Transverse colon (tissue), 4 donors: ENCODE measurements at regions not wholly inside any gene's neighbourhood (a gene's known extent, or its start where the extent isn't known, plus 50 kb on each side); places are given as distances from the start of the nearest gene placed in this dataset.
A peak's percentile ranks its signal among the peaks of the same experiment; 100 is the strongest.

ENCODE experiments used
- DNase-seq: peaks from one replicate; pipeline ENCODE4 v3.0.0-alpha.2; 2019
- H3K27ac ChIP-seq, 4 donors: fragments of 200-600 bp; sonication (generic); 2 replicates each; pipeline ENCODE4 v1.5.1; 2016 to 2018; ENCODE audit warnings: inconsistent platforms in 4 of 4
- H3K27me3 ChIP-seq: fragments of 200-600 bp; sonication (generic); 2 replicates; pipeline ENCODE4 v1.5.1; 2017; ENCODE audit warnings: inconsistent platforms
- H3K36me3 ChIP-seq, 4 donors: fragments of 200-600 bp; sonication (generic); 2 replicates each; pipeline ENCODE4 v1.5.1; 2017 to 2019; ENCODE audit warnings: inconsistent platforms in 4 of 4
- H3K4me1 ChIP-seq, 4 donors: fragments of 200-600 bp; sonication (generic); 2 replicates each; pipeline ENCODE4 v1.5.1; 2017 to 2020; ENCODE audit warnings: inconsistent platforms in 4 of 4
- H3K4me3 ChIP-seq, 4 donors: fragments of 200-600 bp; sonication (generic); 1 replicate in 1 of 4; 2 replicates in 3 of 4; pipeline versions ENCODE4 v1.5.1 to v1.6.1; 2017 to 2019; ENCODE audit warnings: inconsistent platforms in 4 of 4
- H3K9me3 ChIP-seq, 2 donors: fragments of 200-600 bp; sonication (generic); 2 replicates each; pipeline ENCODE4 v1.5.1; 2017 to 2019; ENCODE audit warnings: inconsistent platforms in 2 of 2
- EP300 ChIP-seq: sonication (generic); formaldehyde crosslinking; IDR thresholded peaks from one replicate; pipeline ENCODE4 v1.6.1; 2017; ENCODE audit warnings: antibody characterized with exemption, low read depth
- POLR2A ChIP-seq: fragments of 450-650 bp; IDR thresholded peaks from one replicate; pipeline ENCODE4 v1.6.1; 2016; ENCODE audit warnings: antibody characterized with exemption, mild to moderate bottlenecking, moderate library complexity
- POLR2AphosphoS5 ChIP-seq, 3 donors: sonication (generic); formaldehyde crosslinking; IDR thresholded peaks; one replicate each; pipeline ENCODE4 v1.6.1; 2016; ENCODE audit warnings: antibody characterized with exemption in 3 of 3
- WGBS, 2 donors: methylation state at CpG; one replicate each; pipeline ENCODE4 v1.1.5; 2018; ENCODE audit warnings: low coverage in 1 of 2; 5-methylcytosine and 5-hydroxymethylcytosine counted together
- in situ Hi-C, 4 donors: fragments of 200-750 bp; cut with MboI; loops; one replicate each; pipeline versions ENCODE4 v1.15.0 to v1.15.1; 2017; ENCODE audit warnings: low sequenced_read_pairs in 3 of 4, low pct_ligation_motif_present in 1 of 4, low pct_unique_long_range_greater_than_20kb in 1 of 4
- intact Hi-C: fragments of 100-400 bp; cut with DNase I; formaldehyde crosslinking; loops from one replicate; pipeline ENCODE4 v1.15.1; 2023; ENCODE audit warnings: low total_unique reads
- TF ChIP-seq, protein P1 (sequence below), 5 experiments: fragments of 200-600 bp in 3 of 5; fragments of 450-650 bp in 2 of 5; sonication (generic) in 3 of 5; IDR thresholded peaks; 1 replicate in 2 of 5; 2 replicates in 3 of 5; pipeline ENCODE4 v1.5.1; 2016 to 2017; ENCODE audit warnings: antibody characterized with exemption in 5 of 5, inconsistent platforms in 3 of 5, mild to moderate bottlenecking in 2 of 5, moderate library complexity in 1 of 5

DNA sequence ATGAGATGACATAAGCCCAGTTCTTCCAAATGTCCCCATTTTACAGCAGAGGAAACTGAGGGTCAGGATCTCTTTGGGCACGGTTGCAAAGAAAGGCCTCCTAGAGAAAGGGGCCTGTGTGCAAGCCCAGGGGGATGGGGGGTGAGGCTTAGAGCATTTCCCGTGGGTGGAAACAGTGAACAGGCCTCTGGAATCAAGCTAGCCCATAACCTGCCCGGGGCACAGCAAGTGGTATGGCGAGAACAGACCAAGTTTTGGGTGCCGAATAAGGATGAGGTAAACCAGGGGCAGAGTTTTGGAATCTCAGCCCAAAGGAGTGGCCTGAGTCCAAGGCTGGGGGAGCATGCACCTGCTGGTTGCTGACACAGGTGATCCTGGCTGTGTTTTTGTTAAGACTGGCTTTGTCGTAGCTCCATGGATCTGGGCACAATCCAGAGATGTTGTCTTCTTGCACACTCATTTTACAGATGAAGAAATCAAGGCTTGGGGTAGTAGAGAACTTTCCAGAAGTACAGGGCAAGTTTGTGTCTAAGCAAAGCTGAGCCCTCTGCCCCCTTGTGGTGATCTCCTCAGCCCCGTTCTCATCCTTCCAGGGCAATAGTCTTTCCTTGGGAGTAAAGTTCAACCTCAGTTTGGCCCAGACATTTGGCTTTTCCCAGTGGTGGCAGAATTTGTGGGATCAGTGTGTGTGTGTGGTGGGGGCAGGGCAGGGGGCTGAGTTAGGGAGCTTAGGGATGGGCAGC is 53.5 kb upstream of the MYEOV start:
- H3K4me3 ChIP-seq, result no peak overlapping the region
- intact Hi-C loops, result no loop called here
- no peaks in the 10 kb centered on the region for H3K9me3 ChIP-seq
- TF ChIP-seq EP300 (no peak), POLR2AphosphoS5 (IDR thresholded peaks at IDR 0.05) (no peak)
- TF ChIP-seq, protein P1, sequence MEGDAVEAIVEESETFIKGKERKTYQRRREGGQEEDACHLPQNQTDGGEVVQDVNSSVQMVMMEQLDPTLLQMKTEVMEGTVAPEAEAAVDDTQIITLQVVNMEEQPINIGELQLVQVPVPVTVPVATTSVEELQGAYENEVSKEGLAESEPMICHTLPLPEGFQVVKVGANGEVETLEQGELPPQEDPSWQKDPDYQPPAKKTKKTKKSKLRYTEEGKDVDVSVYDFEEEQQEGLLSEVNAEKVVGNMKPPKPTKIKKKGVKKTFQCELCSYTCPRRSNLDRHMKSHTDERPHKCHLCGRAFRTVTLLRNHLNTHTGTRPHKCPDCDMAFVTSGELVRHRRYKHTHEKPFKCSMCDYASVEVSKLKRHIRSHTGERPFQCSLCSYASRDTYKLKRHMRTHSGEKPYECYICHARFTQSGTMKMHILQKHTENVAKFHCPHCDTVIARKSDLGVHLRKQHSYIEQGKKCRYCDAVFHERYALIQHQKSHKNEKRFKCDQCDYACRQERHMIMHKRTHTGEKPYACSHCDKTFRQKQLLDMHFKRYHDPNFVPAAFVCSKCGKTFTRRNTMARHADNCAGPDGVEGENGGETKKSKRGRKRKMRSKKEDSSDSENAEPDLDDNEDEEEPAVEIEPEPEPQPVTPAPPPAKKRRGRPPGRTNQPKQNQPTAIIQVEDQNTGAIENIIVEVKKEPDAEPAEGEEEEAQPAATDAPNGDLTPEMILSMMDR (IDR thresholded peaks at IDR 0.05), result peak; percentile 18 to 57 (median 48)
- 86% methylated on average over 7 of the region's 7 CpGs; no CpG with 5 or more reads in 1 of the 2 donors for WGBS, 2 donors
- in situ Hi-C loops, result loop anchor here in 1 of 4 donors (25.0 kb wide), 1 partner anchor 103 kb away; no protein-coding TSS in a partner anchor
- DNase-seq, result peak; percentile 60
- H3K4me1 ChIP-seq, result no peaks in the 10 kb centered on the region
- no peaks in the 10 kb centered on the region for H3K27me3 ChIP-seq
- H3K27ac ChIP-seq, result no peak overlapping the region
- no peaks in the 10 kb centered on the region for H3K36me3 ChIP-seq

DNA sequence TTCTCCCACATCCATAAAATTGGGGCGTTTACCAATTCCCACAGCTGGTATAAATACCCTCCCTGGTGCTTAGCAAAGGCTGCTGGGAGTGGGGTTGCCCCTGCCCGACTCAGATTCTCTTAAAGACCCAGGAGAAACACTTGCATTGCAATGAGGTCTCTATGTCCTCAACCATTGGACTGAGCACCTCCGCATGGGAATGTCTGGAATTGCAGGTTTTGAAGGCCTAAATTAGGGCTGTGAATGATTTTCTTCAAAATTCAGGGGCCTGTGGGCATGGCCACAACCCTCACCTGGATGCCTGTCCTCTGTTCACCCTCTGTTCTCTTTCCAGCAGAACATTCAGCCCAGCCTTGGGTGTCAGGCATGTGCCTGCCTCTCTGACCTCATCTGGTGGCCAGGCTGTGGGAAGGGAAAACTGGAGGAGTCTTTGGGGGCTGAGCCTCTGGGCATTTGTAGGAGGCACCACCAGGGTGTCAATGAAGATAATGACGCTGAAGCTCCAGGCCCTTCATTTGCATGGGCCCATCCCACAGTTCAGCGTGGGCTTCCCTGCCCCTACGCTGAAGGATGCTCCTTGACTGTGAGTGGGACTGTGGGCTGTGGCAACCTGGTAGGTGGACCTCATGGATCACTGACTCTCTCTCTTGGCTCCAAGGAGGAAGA is 52.7 kb upstream of the MYEOV start:
- no peak for DNase-seq
- 86% methylated on average over 6 of the region's 6 CpGs; no CpG with 5 or more reads in 1 of the 2 donors for WGBS, 2 donors
- Histone ChIP-seq H3K27ac (no peak overlapping the region), H3K27me3 (no peaks in the 10 kb centered on the region), H3K4me1 (no peaks in the 10 kb centered on the region), H3K36me3 (no peaks in the 10 kb centered on the region), H3K9me3 (no peaks in the 10 kb centered on the region), H3K4me3 (no peak overlapping the region)
- intact Hi-C loops (no loop called here), in situ Hi-C loops (loop anchor here in 1 of 4 donors (25.0 kb wide), 1 partner anchor 104 kb away; no protein-coding TSS in a partner anchor)
- TF ChIP-seq, protein P1 (IDR thresholded peaks at IDR 0.05), result no peak
- TF ChIP-seq POLR2AphosphoS5 (IDR thresholded peaks at IDR 0.05), result no peak
- no peak for TF ChIP-seq POLR2A
- no peak for TF ChIP-seq EP300

DNA sequence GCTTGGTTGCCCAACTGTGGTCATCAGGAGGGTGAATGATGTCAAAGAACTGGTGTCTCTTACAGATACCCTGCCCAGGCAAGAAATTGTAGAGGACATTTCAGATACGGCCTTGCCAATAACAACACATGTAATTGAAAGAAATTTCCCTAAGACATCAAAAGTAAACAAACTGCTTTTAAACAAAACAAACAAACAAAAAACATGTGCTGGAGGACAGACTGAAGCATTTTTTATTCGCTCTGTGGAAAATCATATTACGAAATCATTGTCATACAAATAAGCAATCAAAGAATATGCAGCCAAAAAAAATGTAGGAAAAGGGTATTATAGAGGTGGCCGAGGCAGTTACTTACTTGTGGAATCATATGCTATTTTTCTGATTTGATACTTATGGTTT is 52.1 kb upstream of the MYEOV start:
- intact Hi-C loops (no loop called here), in situ Hi-C loops (loop anchor here in 1 of 4 donors (25.0 kb wide), 1 partner anchor 105 kb away; no protein-coding TSS in a partner anchor)
- Histone ChIP-seq H3K4me3 (no peak overlapping the region), H3K9me3 (no peaks in the 10 kb centered on the region), H3K36me3 (no peaks in the 10 kb centered on the region), H3K27ac (no peak overlapping the region), H3K27me3 (no peaks in the 10 kb centered on the region), H3K4me1 (no peaks in the 10 kb centered on the region)
- WGBS, 2 donors, result 90 to 93% methylated on average over 4 of the region's 4 CpGs
- TF ChIP-seq POLR2A, result no peak
- no peak for TF ChIP-seq EP300
- TF ChIP-seq, protein P1 (IDR thresholded peaks at IDR 0.05), result no peak
- no peak for TF ChIP-seq POLR2AphosphoS5 (IDR thresholded peaks at IDR 0.05)
- no peak for DNase-seq

DNA sequence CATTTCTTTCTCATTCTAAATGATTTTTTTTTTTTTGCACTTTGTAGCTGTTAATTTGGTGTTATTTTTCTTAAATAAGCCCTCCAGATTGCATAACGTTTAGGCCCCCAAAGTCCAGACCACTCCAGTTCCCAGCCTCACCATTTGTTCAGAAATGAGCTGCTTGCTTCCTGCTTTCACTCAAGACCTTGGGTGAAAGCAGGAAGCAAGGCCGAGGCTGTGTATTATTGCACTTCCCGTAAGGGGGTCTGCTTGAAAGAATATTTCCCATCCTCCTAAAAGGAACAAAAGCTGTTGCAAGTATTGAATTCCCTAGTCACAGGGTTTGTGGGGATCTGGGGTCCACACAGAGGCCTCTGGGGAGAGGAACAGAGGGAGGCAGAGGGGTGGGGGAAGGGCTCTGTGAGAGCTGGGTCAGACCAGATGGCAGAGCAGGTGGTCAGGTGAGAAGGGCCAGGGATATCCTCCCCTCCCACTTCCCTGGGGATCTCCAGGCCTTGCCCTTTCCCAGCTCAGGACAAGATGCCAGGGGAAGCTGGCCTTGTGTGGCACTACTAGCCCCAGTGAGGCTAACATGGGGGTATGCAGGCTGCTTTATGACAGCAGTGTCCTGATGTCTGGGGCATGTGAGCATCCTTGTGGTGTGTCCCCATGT is 51.6 kb upstream of the MYEOV start:
- in situ Hi-C loops, result loop anchor here in 1 of 4 donors (25.0 kb wide), 1 partner anchor 105 kb away; no protein-coding TSS in a partner anchor
- DNase-seq, result no peak
- no peaks in the 10 kb centered on the region for H3K9me3 ChIP-seq
- no peak for TF ChIP-seq POLR2AphosphoS5 (IDR thresholded peaks at IDR 0.05)
- TF ChIP-seq, protein P1 (IDR thresholded peaks at IDR 0.05), result no peak
- no peak for TF ChIP-seq EP300
- no peak for TF ChIP-seq POLR2A
- H3K27me3 ChIP-seq, result no peaks in the 10 kb centered on the region
- H3K4me1 ChIP-seq, result no peaks in the 10 kb centered on the region
- WGBS, 2 donors, result 43 to 62% methylated on average over 1 to 3 of the region's 3 CpGs
- H3K36me3 ChIP-seq, result no peaks in the 10 kb centered on the region
- no peak overlapping the region for H3K4me3 ChIP-seq
- no peak overlapping the region for H3K27ac ChIP-seq
- intact Hi-C loops, result no loop called here
